Activated CD4-positive, CD25-positive, alpha-beta regulatory T cell treated with anti-CD3 and anti-CD28 coated beads, Interleukin-2, amount 50 U/mL, for 72 hours (primary cell): ENCODE measurements at regions not wholly inside any gene's neighbourhood (a gene's known extent, or its start where the extent isn't known, plus 50 kb on each side); places are given as distances from the start of the nearest gene placed in this dataset.

Experiments used
- DNase-seq: peaks from one replicate; pipeline ENCODE4 v3.0.0; 2021

GRCh38 chr1:195012995-195013394 is 1595.2 kb downstream of the KCNT2 start:
- no peak for DNase-seq

GRCh38 chr1:195005338-195005737 is 1602.9 kb downstream of the KCNT2 start:
- DNase-seq = no peak

GRCh38 chr1:194990483-194990882 is 1617.8 kb downstream of the KCNT2 start:
- DNase-seq = no peak

- DNase-seq = no peak
Observed at GRCh38 chr1:194975913-194976312, 1632.3 kb downstream of the KCNT2 start.

- no peak for DNase-seq
Observed at GRCh38 chr1:194968916-194969315, 1639.3 kb downstream of the KCNT2 start.

- DNase-seq = no peak
Observed at GRCh38 chr1:194959795-194960194, 1648.4 kb downstream of the KCNT2 start.

- DNase-seq = no peak
Observed at GRCh38 chr1:194952171-194952570, 1656.1 kb downstream of the KCNT2 start.

- DNase-seq = no peak
Observed at GRCh38 chr1:194950584-194950983, 1657.7 kb downstream of the KCNT2 start.

- no peak for DNase-seq
Observed at GRCh38 chr1:194940336-194941030, 1667.8 kb downstream of the KCNT2 start.

- no peak for DNase-seq
Observed at GRCh38 chr1:194935864-194936263, 1672.4 kb downstream of the KCNT2 start.

- DNase-seq = no peak
Observed at GRCh38 chr1:194931166-194931565, 1677.1 kb downstream of the KCNT2 start.

GRCh38 chr1:194930132-194930531 is 1678.1 kb downstream of the KCNT2 start:
- DNase-seq = no peak

GRCh38 chr1:194929357-194929756 is 1678.9 kb downstream of the KCNT2 start:
- no peak for DNase-seq

GRCh38 chr1:194919146-194919545 is 1689.1 kb downstream of the KCNT2 start:
- DNase-seq = no peak

- DNase-seq = no peak
Observed at GRCh38 chr1:194917769-194918168, 1690.5 kb downstream of the KCNT2 start.

GRCh38 chr1:194908643-194909042 is 1699.6 kb downstream of the KCNT2 start:
- no peak for DNase-seq

GRCh38 chr1:194903524-194903923 is 1704.7 kb downstream of the KCNT2 start:
- no peak for DNase-seq

GRCh38 chr1:194889310-194889709 is 1702.9 kb upstream of the B3GALT2 start:
- DNase-seq = no peak

GRCh38 chr1:194870860-194871259 is 1684.4 kb upstream of the B3GALT2 start:
- DNase-seq = no peak

- DNase-seq = no peak
Observed at GRCh38 chr1:194866153-194866552, 1679.7 kb upstream of the B3GALT2 start.

- DNase-seq = no peak
Observed at GRCh38 chr1:194865383-194865782, 1679.0 kb upstream of the B3GALT2 start.

- DNase-seq = no peak
Observed at GRCh38 chr1:194862129-194862528, 1675.7 kb upstream of the B3GALT2 start.

- no peak for DNase-seq
Observed at GRCh38 chr1:194860248-194861201, 1674.1 kb upstream of the B3GALT2 start.
